ENCODE measurements at regions not wholly inside any gene's neighbourhood (a gene's known extent, or its start where the extent isn't known, plus 50 kb on each side); places are given as distances from the start of the nearest gene placed in this dataset.

GRCh38 chr2:128444121-128444771 lies 125.6 kb upstream of the HS6ST1 start:
- Histone ChIP-seq H3K27ac (ENCODE audit: low read depth in 1 of 2, low read length in 1 of 2) (no peak overlapping the region), H3K36me3 (ENCODE audit: control insufficient read depth in 2 of 2, insufficient read depth in 2 of 2, low read length in 1 of 2) (no peaks in the 10 kb centered on the region), H3K4me3 (ENCODE audit: low read length in 2 of 2) (no peak overlapping the region), H3K9me3 (ENCODE audit: control insufficient read depth in 2 of 2, insufficient read depth in 1 of 2, low read length in 1 of 2) (no peaks in the 10 kb centered on the region), H3K27me3 (ENCODE audit: control insufficient read depth in 2 of 2, insufficient read depth in 1 of 2, low read length in 1 of 2) (peaks cover 0 to 6% of the 10 kb centered on the region in 2 donors), H3K4me1 (ENCODE audit: control insufficient read depth in 2 of 2, insufficient read depth in 2 of 2, low read length in 2 of 2) (peaks cover 23 to 82% of the 10 kb centered on the region in 2 donors)
- WGBS: 75% methylated on average over 7 of the region's 7 CpGs
- DNase-seq (ENCODE audit: low read depth in 6 of 9, low spot score in 9 of 9): peak in 1 of 9 donors; percentile 49

DNA sequence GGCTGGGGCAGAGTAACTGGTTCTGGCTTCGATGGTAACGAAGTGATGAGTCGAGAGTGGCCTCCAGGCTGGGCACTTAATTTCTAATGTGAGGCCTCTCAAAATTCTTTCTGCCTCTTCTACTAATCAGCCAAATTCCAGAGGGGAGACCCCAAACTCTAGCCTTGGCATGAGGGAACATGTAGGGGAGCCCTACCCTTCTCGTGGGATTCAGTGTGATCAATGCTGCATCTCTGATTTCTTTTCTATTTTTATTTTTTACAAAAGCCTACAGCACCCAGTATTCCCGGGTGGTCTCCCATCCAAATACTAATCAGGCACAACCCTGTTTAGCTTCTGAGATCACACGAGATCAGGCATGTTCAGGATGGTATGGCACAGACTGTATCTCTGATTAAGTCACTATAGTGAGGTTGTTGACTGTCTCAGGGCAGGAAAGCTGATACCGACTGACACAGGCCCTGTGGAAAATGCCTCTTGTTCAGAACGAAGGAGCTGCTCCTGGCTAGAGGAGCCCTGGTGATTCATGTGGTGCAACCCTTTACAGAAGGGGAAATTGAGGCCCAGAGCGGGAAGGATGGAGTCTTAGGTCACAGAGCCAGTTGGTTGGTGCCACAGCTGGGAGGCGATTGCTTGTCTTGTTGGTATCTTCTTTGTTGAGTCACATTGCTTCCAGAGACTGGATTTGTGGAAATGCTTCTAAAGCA lies 126.3 kb upstream of the HS6ST1 start:
- no peak for DNase-seq (ENCODE audit: low read depth in 6 of 9, low spot score in 9 of 9)
- Histone ChIP-seq H3K27me3 (ENCODE audit: control insufficient read depth in 2 of 2, insufficient read depth in 1 of 2, low read length in 1 of 2) (peaks cover 0 to 5% of the 10 kb centered on the region in 2 donors), H3K4me1 (ENCODE audit: control insufficient read depth in 2 of 2, insufficient read depth in 2 of 2, low read length in 2 of 2) (peaks cover 18 to 75% of the 10 kb centered on the region in 2 donors), H3K36me3 (ENCODE audit: control insufficient read depth in 2 of 2, insufficient read depth in 2 of 2, low read length in 1 of 2) (no peaks in the 10 kb centered on the region), H3K27ac (ENCODE audit: low read depth in 1 of 2, low read length in 1 of 2) (peak overlapping the region in 1 of 2 donors; percentile 51), H3K4me3 (ENCODE audit: low read length in 2 of 2) (no peak overlapping the region), H3K9me3 (ENCODE audit: control insufficient read depth in 2 of 2, insufficient read depth in 1 of 2, low read length in 1 of 2) (no peaks in the 10 kb centered on the region)
- WGBS: 83% methylated on average over 10 of the region's 10 CpGs

DNA sequence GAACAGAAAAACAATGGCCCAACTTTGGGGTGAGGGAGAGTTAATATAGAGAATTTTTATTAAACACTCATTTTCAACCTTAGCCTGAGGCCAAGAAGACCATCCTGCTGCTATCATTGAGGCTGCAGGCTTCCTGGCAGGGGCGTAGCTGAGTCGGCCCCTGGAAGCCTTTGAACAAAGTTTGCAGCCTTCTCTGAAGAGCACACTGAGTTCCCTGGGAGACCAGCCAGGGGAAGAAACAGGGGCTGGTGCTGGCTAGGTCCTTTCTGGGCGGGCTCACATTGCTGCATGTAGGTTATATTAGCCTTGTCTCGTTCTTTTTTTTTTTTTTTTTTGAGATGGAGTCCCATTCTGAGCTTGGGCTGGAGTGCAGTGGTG lies 126.8 kb upstream of the HS6ST1 start:
- H3K9me3 ChIP-seq (ENCODE audit: control insufficient read depth in 2 of 2, insufficient read depth in 1 of 2, low read length in 1 of 2): no peaks in the 10 kb centered on the region
- no peak for DNase-seq (ENCODE audit: low read depth in 6 of 9, low spot score in 9 of 9)

DNA sequence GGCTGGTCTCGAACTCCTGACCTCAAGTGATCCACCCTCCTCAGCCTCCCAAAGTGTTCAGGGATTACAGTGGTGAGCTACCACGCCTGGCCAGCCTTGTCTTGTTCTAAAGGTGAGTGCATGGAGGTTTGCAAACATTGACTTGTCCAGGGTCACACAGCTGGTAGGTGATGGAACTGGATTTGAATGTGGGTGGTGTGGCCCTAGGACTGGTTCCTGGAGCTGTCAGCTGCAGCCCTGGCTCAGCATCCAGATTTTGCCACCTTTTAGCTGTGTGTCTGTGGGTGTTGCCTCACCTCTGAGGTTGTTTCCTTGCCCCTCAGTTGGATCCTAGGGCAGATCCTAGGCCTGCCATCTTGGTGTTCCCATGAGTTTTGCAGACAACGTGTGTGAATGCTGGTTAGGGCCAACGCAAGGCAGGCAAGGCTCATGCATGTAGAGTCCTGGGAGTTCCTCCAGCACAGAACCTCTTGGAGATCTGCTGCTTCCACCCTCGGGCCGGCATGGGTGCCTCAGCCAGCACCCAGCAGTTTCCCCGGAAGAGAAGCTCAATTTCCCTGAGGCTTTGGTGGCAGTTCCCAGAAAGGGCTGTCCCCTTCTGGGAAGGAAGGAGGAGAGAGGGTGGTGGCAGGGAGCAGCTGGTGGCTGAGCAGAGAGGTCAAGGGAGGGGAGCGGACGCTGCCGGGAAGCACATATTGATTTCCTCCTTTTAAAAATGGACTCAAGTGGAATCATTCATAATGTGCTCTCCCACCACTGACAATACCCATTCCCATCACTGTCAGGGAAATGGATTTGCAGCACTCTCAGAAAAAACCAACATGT lies 127.6 kb upstream of the HS6ST1 start:
- peaks cover 0 to 5% of the 10 kb centered on the region in 2 donors for H3K27me3 ChIP-seq (ENCODE audit: control insufficient read depth in 2 of 2, insufficient read depth in 1 of 2, low read length in 1 of 2)
- H3K36me3 ChIP-seq (ENCODE audit: control insufficient read depth in 2 of 2, insufficient read depth in 2 of 2, low read length in 1 of 2): no peaks in the 10 kb centered on the region
- DNase-seq (ENCODE audit: low read depth in 6 of 9, low spot score in 9 of 9): no peak
- no peak overlapping the region for H3K27ac ChIP-seq (ENCODE audit: low read depth in 1 of 2, low read length in 1 of 2)
- H3K4me3 ChIP-seq (ENCODE audit: low read length in 2 of 2): no peak overlapping the region
- no peaks in the 10 kb centered on the region for H3K9me3 ChIP-seq (ENCODE audit: control insufficient read depth in 2 of 2, insufficient read depth in 1 of 2, low read length in 1 of 2)
- 96% methylated on average over 10 of the region's 10 CpGs for WGBS
- H3K4me1 ChIP-seq (ENCODE audit: control insufficient read depth in 2 of 2, insufficient read depth in 2 of 2, low read length in 2 of 2): peaks cover 18 to 75% of the 10 kb centered on the region in 2 donors

More for the DNA sequence above, 126.8 kb upstream of the HS6ST1 start:
- H3K4me3 ChIP-seq (ENCODE audit: low read length in 2 of 2): no peak overlapping the region
- H3K27me3 ChIP-seq (ENCODE audit: control insufficient read depth in 2 of 2, insufficient read depth in 1 of 2, low read length in 1 of 2): peaks cover 0 to 5% of the 10 kb centered on the region in 2 donors
- no peaks in the 10 kb centered on the region for H3K36me3 ChIP-seq (ENCODE audit: control insufficient read depth in 2 of 2, insufficient read depth in 2 of 2, low read length in 1 of 2)
- 70% methylated on average over 4 of the region's 4 CpGs for WGBS
- H3K27ac ChIP-seq (ENCODE audit: low read depth in 1 of 2, low read length in 1 of 2): no peak overlapping the region
- H3K4me1 ChIP-seq (ENCODE audit: control insufficient read depth in 2 of 2, insufficient read depth in 2 of 2, low read length in 2 of 2): peaks cover 18 to 76% of the 10 kb centered on the region in 2 donors

GRCh38 chr2:128446874-128447537 lies 128.3 kb upstream of the HS6ST1 start:
- H3K27me3 ChIP-seq (ENCODE audit: control insufficient read depth in 2 of 2, insufficient read depth in 1 of 2, low read length in 1 of 2): peaks cover 0 to 5% of the 10 kb centered on the region in 2 donors
- peaks cover 13 to 73% of the 10 kb centered on the region in 2 donors for H3K4me1 ChIP-seq (ENCODE audit: control insufficient read depth in 2 of 2, insufficient read depth in 2 of 2, low read length in 2 of 2)
- 87% methylated on average over 17 of the region's 17 CpGs for WGBS
- H3K9me3 ChIP-seq (ENCODE audit: control insufficient read depth in 2 of 2, insufficient read depth in 1 of 2, low read length in 1 of 2): no peaks in the 10 kb centered on the region
- no peak overlapping the region for H3K4me3 ChIP-seq (ENCODE audit: low read length in 2 of 2)
- no peak for DNase-seq (ENCODE audit: low read depth in 6 of 9, low spot score in 9 of 9)
- no peaks in the 10 kb centered on the region for H3K36me3 ChIP-seq (ENCODE audit: control insufficient read depth in 2 of 2, insufficient read depth in 2 of 2, low read length in 1 of 2)
- H3K27ac ChIP-seq (ENCODE audit: low read depth in 1 of 2, low read length in 1 of 2): no peak overlapping the region

DNA sequence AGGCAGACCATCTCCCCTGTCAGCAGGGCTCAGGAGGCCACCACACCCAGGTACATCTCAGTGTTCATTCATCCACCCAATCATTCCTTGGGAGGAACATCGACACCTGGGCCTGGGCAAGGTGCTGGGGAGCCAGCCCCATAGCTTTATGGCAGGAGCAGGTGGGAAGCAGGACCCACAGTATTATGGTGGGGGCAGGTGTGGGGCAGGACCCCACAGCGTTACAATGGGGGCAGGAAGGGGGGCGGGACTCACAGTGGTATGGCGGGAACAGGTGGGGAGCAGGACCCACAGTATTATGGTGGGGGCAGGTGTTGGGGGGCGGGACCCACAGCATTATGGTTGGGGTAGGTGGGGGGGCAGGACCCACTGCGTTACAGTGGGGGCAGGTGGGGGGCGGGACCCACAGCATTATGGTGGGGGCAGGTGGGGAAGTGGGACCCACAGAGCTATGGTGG lies 128.9 kb upstream of the HS6ST1 start:
- Histone ChIP-seq H3K36me3 (ENCODE audit: control insufficient read depth in 2 of 2, insufficient read depth in 2 of 2, low read length in 1 of 2) (no peaks in the 10 kb centered on the region), H3K9me3 (ENCODE audit: control insufficient read depth in 2 of 2, insufficient read depth in 1 of 2, low read length in 1 of 2) (no peaks in the 10 kb centered on the region), H3K4me3 (ENCODE audit: low read length in 2 of 2) (no peak overlapping the region), H3K27ac (ENCODE audit: low read depth in 1 of 2, low read length in 1 of 2) (no peak overlapping the region), H3K4me1 (ENCODE audit: control insufficient read depth in 2 of 2, insufficient read depth in 2 of 2, low read length in 2 of 2) (peaks cover 9 to 68% of the 10 kb centered on the region in 2 donors), H3K27me3 (ENCODE audit: control insufficient read depth in 2 of 2, insufficient read depth in 1 of 2, low read length in 1 of 2) (peaks cover 0 to 5% of the 10 kb centered on the region in 2 donors)
- WGBS: 88% methylated on average over 7 of the region's 7 CpGs
- DNase-seq (ENCODE audit: low read depth in 6 of 9, low spot score in 9 of 9): no peak

- H3K4me3 ChIP-seq (ENCODE audit: low read length in 2 of 2): no peak overlapping the region
- 96% methylated on average over 13 of the region's 13 CpGs for WGBS
Measured at GRCh38 chr2:128448331-128449225, 129.9 kb upstream of the HS6ST1 start.

More at GRCh38 chr2:128448331-128449225, 129.9 kb upstream of the HS6ST1 start:
- peaks cover 0 to 5% of the 10 kb centered on the region in 2 donors for H3K27me3 ChIP-seq (ENCODE audit: control insufficient read depth in 2 of 2, insufficient read depth in 1 of 2, low read length in 1 of 2)
- no peak overlapping the region for H3K27ac ChIP-seq (ENCODE audit: low read depth in 1 of 2, low read length in 1 of 2)
- H3K36me3 ChIP-seq (ENCODE audit: control insufficient read depth in 2 of 2, insufficient read depth in 2 of 2, low read length in 1 of 2): no peaks in the 10 kb centered on the region
- DNase-seq (ENCODE audit: low read depth in 6 of 9, low spot score in 9 of 9): no peak
- H3K9me3 ChIP-seq (ENCODE audit: control insufficient read depth in 2 of 2, insufficient read depth in 1 of 2, low read length in 1 of 2): no peaks in the 10 kb centered on the region
- H3K4me1 ChIP-seq (ENCODE audit: control insufficient read depth in 2 of 2, insufficient read depth in 2 of 2, low read length in 2 of 2): peaks cover 4 to 58% of the 10 kb centered on the region in 2 donors

All from thymus (tissue), 11 donors.